ENCODE measurements at regions not wholly inside any gene's neighbourhood (a gene's known extent, or its start where the extent isn't known, plus 50 kb on each side); places are given as distances from the start of the nearest gene placed in this dataset.
"Not testable (repeated sequence)": the region's sequence is repeated elsewhere in the genome, so short reads cannot be mapped to it uniquely, and the experiment has no call there.

DNA sequence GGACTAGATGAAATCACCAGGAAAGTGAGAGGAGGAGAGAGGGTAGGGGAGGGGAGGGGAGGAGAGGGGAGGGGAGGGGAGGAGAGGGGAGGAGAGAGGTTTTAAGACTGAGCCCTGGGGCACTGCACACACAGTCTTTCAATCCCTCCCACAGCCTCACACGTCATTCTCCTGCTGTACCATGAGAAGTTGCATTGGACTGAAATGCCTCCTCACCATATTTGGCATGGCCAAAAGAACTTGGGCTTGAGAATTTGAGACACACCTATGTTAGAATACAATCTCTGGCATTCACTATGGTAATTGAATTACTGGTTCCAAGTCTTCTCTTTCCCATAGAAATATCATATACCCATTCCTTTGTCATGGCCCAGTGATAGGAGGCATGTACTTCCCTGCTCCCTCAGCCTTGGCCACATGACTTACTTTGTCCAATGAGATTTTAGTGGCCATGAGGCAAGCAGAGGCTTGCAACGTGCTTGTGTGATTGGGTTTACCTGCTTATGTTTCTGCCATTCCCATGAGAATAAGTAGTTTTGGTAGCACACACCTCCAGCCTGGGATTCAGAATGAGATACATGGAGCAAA is 133.3 kb upstream of the SMARCA2 start:
- no peaks in the 10 kb centered on the region for H3K4me1 Mint-ChIP-seq
- no peaks in the 10 kb centered on the region for H3K36me3 Mint-ChIP-seq
- H3K27ac Mint-ChIP-seq = no peak overlapping the region
- H3K4me3 Mint-ChIP-seq = no peak overlapping the region
- H3K9me3 Mint-ChIP-seq = no peaks in the 10 kb centered on the region
- no peak for TF ChIP-seq CTCF (IDR thresholded peaks at IDR 0.05; ENCODE audit: unreplicated experiment)
- H3K27me3 Mint-ChIP-seq (ENCODE audit: low read depth) = no peaks in the 10 kb centered on the region
- no peak for DNase-seq (ENCODE audit: low spot score in 2 of 2, unreplicated experiment in 2 of 2)

DNA sequence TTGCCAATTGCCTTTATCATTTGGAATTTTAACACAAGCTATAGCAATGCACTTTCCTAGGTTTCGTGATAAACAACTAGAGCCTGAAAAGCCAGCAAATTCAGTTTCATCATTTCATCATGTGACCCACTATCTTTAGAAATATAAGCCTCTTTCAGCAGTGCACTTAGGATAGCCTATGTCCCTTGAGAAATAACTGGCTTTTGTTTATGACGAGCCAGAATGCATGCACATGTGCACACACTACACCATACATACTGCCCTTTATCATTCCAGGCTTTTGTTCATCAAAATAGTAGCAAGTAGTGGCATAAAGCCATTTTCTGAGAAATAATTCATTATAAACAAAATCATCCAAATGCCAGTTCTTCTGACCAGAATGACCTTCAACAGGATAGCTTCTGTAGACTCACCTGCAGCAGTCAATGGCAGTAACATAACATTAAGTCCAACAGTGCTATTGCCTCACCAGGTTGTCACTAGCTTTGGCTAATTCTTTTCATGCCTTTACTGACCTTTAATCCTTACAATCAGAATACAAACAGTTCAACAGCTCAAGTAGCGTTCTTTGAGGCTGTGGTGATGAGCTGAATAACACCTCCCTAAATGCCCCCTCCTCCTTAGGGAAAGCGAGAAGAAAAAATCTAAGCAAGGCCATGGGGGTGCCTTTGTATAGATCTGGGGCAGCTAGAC is 132.3 kb upstream of the SMARCA2 start:
- H3K27ac Mint-ChIP-seq = no peak overlapping the region
- H3K9me3 Mint-ChIP-seq = no peaks in the 10 kb centered on the region
- DNase-seq (ENCODE audit: low spot score in 2 of 2, unreplicated experiment in 2 of 2) = no peak
- no peaks in the 10 kb centered on the region for H3K27me3 Mint-ChIP-seq (ENCODE audit: low read depth)
- TF ChIP-seq CTCF (IDR thresholded peaks at IDR 0.05; ENCODE audit: unreplicated experiment) = no peak
- no peaks in the 10 kb centered on the region for H3K36me3 Mint-ChIP-seq
- H3K4me3 Mint-ChIP-seq = no peak overlapping the region
- H3K4me1 Mint-ChIP-seq = no peaks in the 10 kb centered on the region

DNA sequence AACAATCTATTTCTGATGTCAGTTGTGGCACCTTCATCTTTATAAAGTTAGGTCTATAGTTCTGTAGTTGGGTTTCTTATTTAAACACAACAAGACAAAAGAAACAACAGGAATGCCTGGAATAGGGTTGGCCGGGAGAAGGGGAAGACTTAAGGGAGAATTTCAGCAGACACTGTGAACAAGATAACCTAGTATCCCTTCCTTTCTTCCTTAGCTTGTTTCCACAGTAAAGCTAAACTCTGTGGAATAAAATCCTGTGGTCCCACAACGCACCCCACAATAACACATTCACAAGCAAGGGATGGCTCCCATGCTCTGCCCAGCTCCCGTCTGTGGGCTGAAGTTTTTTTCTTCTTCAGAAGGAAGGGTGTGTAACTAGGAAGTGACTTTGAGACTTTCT is 124.9 kb upstream of the SMARCA2 start:
- Mint-ChIP-seq H3K9me3 (peaks cover 3% of the 10 kb centered on the region), H3K4me1 (no peaks in the 10 kb centered on the region), H3K4me3 (no peak overlapping the region), H3K36me3 (no peaks in the 10 kb centered on the region), H3K27me3 (ENCODE audit: low read depth) (peaks cover 3% of the 10 kb centered on the region), H3K27ac (no peak overlapping the region)
- TF ChIP-seq CTCF (IDR thresholded peaks at IDR 0.05; ENCODE audit: unreplicated experiment) = no peak
- no peak for DNase-seq (ENCODE audit: low spot score in 2 of 2, unreplicated experiment in 2 of 2)

DNA sequence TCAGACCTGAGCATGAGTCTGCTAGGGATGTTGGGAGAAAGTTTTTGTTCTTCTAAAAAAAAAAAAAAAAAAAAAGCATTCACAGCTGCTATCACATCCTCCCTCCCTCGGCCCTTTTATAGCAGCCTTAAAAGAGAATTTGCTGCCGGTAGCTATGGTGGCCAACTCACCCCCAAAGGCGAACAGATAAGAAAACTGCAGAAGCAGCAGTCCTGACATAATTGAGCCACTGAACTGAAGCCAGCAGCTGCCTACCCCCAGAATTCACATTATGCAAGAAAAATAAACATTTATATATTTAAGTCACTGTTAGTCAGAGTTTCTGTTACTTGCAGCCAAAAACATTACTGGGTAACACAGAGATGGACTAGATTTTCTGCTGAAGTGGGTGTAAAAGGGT is 124.3 kb upstream of the SMARCA2 start:
- Mint-ChIP-seq H3K36me3 (no peaks in the 10 kb centered on the region), H3K4me1 (peaks cover 2% of the 10 kb centered on the region), H3K27ac (no peak overlapping the region), H3K9me3 (peaks cover 3% of the 10 kb centered on the region), H3K4me3 (no peak overlapping the region), H3K27me3 (ENCODE audit: low read depth) (peaks cover 3% of the 10 kb centered on the region)
- no peak for TF ChIP-seq CTCF (IDR thresholded peaks at IDR 0.05; ENCODE audit: unreplicated experiment)
- DNase-seq (ENCODE audit: low spot score in 2 of 2, unreplicated experiment in 2 of 2) = no peak

DNA sequence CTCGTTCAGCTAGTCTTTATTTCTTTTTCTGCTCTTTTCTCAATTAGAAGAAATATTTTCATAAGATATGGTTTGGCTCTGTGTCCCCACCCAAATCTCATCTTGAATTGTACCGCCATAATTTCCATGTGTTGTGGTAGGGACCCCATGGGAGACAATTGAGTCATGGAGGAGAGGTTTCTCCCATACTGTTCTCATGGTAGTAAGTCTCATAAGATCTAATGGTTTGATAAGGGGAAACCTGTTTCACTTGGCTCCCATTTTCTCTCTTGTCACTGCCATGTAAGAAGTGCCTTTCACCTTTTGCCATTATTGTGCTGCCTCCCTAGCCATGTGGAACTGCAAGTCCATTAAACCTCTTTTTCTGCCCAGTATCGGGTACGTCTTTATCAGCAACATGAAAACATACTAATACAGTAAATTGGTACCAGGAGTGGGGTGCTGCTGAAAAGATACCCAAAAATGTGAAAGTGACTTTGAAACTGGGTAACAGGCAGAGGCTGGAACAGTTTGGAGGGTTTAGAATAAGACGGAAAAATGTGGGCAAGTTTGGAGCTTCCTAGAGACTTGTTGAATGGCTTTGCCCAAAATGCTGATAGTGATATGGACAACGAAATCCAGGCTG is 112.0 kb upstream of the SMARCA2 start:
- H3K4me1 Mint-ChIP-seq; H3K27me3 Mint-ChIP-seq (ENCODE audit: low read depth); DNase-seq (ENCODE audit: low spot score in 2 of 2, unreplicated experiment in 2 of 2); H3K36me3 Mint-ChIP-seq; H3K27ac Mint-ChIP-seq; H3K4me3 Mint-ChIP-seq: not testable (repeated sequence)
- H3K9me3 Mint-ChIP-seq = peaks cover 38% of the 10 kb centered on the region

GRCh38 chr9:1907465-1907864 is 107.7 kb upstream of the SMARCA2 start:
- Mint-ChIP-seq H3K9me3 (peaks cover 17% of the 10 kb centered on the region), H3K27me3 (ENCODE audit: low read depth) (no peaks in the 10 kb centered on the region), H3K4me3 (no peak overlapping the region), H3K4me1 (no peaks in the 10 kb centered on the region), H3K27ac (no peak overlapping the region), H3K36me3 (no peaks in the 10 kb centered on the region)
- DNase-seq (ENCODE audit: low spot score in 2 of 2, unreplicated experiment in 2 of 2) = no peak
- no peak for TF ChIP-seq CTCF (IDR thresholded peaks at IDR 0.05; ENCODE audit: unreplicated experiment)

Measured in mesothelial cell of epicardium (in vitro differentiated cells).